NCI-H748 (cell line): ENCODE measurements at regions not wholly inside any gene's neighbourhood (a gene's known extent, or its start where the extent isn't known, plus 50 kb on each side); places are given as distances from the start of the nearest gene placed in this dataset.

ENCODE experiments used
- DNase-seq: peaks from one replicate; lab custom pipeline; 2025; ENCODE audit not compliant: unreplicated experiment; lab: John Stamatoyannopoulos, UW

DNA sequence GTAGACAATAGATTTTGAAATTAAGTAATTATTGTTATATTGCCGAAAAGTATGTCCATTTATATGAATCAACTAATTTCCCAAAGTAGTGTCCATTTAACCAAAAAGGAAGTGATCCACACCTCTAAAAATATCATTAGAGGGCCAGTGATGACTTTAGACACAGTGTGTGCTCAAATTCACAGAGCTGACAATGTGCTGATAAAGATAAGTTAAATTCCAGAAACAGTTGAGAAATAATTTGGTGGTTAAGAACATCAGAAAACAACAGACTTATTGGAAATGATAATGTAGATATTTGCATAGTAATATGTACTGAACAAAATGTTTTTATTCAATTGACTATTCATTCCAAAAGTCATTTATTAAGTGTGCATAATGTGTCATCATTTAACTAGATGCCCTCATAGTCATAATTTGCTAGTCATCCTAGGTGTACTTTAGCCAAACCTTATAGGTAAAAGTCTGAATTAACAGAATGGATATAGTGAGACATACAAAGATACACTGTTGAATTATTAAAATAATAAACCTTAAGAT lies 230.2 kb upstream of the ADAMTS9 start:
- no peak for DNase-seq

DNA sequence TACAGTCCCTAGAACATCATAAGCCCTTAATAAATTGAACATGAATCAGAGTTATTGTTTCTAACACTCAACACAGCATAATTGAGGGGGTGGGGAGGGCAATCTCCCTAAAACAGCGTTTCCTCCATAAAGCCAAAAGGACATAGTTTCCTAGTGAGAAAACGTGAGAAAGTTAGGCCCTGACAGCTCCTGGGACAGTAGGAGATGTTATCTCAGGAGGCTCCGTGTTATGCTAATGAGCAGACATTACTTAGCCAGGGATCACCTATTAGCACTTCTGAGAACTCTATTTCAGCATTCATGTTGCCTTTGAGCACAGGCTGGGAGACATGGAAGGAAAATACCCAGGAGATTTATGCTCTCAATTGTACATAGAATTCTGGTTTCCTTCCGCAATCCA lies 229.1 kb upstream of the ADAMTS9 start:
- no peak for DNase-seq

DNA sequence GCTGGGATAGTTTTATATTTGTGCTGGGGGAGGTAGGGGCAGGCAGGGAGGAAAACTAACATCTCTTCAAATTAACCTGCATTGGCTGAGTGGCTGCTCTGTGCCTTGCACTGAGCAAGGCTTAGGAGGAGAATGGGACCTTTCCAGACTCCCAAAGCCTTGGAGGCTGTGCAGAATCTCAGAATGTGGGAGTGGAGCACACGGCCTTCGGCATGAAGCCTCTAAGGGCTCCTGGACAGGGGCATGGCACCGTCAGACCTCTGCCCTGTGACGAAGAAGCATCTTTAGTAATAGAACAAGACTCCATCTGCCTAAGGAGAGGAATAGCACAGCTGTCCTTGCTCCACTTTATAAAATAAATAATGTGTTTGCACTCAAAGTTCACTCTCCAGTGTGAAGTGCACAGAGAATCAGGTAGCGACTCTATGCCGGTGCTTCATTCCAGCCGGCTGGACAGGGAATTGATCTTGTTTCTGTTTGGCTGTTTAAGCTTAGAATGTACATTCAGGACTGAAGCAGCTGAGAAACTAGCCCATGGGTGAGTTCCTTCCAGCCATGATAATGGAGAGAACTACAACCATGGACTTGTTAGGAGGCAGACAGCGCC lies 228.5 kb upstream of the ADAMTS9 start:
- no peak for DNase-seq

DNA sequence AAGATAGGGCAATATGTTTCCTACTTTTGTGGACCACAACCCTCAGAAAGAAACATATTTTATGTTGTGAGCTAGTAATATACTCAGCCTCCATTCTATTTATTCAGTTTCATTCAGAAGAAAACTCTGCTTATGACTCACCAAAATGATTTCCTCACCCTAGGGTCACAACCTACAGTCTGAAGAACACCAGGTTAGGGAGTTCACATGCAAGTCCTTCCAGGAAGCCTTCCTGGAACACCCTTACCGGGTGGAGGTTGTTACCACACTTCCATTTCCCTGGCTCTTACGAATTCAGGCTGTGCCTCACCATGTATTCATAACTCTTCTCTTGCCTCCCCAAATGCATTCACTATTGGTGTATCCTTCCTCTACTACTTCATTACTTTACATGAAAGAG lies 228.0 kb upstream of the ADAMTS9 start:
- no peak for DNase-seq

DNA sequence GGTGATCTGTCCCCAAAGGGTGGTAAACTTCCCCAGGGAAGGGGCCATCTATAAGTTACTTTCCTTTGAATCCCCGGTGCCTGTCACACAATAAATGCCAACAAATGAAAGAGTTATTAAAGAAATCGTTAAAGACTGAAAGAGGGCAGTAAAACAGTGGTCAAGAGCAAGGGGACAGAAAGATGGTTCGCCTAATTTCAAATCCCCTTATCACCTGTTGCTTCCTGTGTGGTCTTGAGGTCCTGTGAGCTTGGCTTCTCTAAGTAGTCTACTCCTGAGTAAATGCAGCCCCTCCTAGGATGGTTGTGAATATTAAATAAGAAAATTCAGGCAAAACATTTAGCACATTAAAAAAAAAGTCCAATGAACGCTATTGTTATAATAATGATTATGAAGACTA lies 225.7 kb upstream of the ADAMTS9 start:
- no peak for DNase-seq

DNA sequence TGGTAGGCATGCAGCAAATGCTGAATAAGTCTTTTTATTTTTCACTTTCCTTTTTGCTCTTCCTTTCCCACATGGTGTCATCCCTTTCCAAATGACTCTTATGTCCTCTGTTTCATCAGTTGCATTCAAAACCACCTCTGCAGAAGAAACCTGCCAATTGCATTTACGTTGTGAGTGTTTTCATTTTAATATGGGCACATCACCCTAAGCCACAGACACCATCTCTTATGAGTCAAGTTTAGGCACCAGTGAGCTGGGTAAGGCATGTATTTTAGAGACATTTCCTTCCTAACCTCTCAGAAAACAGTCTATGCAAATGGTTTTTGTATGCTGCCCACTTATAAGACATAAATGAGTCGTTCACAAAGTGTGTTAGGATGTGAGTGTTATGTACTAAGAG lies 223.3 kb upstream of the ADAMTS9 start:
- no peak for DNase-seq

DNA sequence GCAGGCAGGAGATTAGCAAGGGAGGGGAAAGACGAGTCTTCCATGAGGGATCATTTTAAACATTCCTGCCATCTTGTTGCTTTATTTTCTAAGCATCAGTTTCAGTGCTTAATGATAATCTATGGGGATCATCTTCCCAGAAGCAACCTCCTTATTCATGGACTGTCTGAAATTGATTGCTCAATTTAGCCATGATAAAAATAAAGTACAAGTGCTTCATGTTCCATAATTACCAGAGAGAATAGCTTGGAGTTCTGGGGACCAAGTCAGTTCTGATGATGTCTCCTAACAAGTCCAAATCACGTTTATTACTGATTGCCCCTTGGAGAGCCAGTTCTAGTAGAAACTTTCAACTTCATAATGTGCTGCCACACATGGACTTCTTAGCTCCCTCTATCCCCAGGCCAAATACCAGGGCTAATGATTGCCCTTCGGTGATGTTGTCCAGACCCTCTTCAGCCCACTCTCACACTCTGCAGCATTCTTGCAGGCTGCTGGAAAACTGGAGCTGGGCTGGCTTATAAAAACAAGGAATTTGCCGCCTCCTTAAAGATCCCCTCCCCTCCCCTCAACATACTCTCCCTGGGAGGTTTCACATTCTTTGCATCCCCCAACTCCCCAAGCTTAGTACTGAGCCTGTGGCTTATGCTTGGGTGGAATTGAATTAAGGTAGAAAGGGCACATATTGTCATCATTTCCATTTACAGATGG lies 222.1 kb upstream of the ADAMTS9 start:
- no peak for DNase-seq

DNA sequence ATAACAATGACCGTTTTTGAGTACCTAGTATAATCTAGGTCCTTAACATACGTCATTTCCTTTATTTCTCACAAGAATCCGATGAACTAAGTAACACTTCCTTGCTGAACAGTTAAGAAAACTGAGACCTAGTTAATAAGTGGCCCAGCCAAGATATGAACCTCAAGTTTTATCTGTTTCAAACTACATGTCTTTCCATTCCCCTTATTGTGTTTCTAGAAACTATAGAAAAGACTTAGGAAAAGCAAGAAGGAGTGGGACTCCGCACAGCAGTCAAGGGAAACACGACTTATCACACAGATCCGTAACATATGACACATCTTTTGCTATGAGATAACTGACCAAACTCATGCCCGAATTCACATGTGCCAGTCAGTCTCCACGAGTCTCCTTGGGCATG lies 221.2 kb upstream of the ADAMTS9 start:
- DNase-seq = no peak

DNA sequence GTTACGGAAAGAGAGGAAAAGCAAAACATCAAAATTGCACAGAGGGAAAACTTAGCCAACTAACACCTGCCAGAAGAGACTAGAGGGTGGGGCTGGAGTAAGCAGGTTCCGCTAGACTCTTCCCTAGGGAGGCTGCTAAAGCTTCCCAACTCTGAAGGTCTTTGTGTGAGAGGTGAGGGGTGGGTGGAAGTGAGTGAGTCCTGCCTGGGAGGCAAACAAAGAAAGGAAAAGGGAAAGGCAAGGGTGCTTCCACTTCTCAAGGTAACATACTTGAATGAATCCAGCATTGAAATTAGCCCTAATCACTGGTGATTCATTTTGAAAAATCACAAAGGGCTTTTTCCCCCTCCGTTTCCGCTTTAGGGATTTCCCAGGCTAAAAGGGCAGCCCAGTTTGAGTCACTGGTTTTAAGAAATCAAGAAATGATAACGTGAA lies 220.5 kb upstream of the ADAMTS9 start:
- DNase-seq = peak; percentile 27

DNA sequence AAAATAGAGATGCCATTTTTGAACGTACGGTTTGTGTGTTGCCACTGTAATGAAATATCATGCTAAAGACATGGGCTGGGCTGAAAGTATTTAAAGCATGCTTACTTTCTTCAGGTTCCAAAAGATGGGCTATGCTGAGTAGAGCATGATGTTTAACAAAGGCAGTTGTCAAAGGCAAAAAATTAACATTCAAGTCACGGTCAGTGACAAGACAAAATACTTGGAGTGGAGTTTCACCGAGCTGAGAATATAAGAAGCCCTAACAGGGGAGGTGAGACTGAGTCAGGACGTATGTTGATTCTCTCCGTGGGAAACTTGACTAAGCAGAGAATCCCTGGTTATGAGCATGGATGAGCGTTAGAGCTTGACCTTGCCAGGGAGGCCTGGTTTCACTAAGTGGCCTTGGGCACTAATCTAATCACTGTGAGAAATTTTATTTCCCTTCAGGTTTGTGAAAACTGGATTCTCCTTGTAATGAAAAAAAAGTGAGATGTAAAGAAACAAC lies 218.2 kb upstream of the ADAMTS9 start:
- no peak for DNase-seq

DNA sequence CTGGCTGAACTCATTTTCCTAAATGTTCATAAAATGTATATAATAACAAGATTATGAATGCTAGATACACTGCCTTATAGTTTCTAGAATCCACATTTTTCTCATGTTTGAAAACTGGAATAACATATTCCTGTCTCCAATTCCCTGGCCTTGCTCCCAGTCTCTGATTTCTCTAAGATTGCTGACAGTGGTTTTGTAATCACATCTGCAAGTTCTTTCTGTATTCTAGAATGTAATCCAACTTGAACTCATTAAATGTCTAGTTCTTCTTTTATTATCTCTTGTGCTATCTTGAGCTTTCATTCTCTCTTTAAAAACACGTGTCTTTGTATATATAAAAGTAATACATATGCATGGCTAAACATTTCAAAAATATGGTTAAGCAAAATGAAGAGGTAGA lies 215.2 kb upstream of the ADAMTS9 start:
- no peak for DNase-seq

DNA sequence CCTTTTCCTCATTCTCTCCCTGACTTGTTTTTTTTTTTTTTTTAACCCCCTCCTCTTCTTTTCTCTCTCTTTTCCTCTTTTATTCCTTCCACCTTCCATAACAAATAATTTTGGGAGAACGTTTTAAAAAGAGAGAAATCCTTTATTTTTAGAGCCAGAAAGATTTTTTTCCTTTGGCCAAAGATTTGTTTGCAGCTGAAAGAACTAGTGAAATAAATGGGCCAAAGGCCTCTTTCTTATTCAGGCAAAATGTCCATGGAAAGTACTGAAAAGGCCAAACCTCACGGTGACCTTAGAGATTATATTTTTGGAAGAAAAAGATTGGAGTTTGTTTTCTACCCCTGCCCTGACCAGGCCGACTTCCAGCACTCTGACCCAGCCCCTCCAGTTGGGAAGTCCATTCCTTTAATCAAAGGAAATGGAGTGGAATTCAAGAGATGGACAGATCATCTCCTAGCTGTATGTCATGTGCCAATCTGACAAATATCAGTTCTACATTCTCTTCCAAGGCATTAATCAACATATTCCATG lies 214.3 kb upstream of the ADAMTS9 start:
- DNase-seq = no peak

DNA sequence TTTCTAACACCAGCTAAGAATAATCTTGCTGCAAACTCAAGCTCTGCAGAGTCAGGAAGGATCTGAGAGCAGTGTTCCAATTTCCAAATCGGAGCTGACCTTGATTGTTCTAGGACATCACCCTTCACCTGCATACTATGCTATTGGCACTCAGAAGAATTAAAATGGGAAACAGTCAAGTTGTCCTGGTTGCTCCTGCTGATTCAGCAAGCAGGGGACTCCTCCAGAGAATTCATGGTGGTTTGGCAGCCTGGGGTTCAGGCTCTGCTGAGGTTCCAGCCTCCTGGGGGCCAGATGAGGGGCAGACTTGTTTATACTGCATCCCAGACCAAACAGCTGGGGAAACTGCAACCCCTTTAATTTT lies 213.7 kb upstream of the ADAMTS9 start:
- no peak for DNase-seq

DNA sequence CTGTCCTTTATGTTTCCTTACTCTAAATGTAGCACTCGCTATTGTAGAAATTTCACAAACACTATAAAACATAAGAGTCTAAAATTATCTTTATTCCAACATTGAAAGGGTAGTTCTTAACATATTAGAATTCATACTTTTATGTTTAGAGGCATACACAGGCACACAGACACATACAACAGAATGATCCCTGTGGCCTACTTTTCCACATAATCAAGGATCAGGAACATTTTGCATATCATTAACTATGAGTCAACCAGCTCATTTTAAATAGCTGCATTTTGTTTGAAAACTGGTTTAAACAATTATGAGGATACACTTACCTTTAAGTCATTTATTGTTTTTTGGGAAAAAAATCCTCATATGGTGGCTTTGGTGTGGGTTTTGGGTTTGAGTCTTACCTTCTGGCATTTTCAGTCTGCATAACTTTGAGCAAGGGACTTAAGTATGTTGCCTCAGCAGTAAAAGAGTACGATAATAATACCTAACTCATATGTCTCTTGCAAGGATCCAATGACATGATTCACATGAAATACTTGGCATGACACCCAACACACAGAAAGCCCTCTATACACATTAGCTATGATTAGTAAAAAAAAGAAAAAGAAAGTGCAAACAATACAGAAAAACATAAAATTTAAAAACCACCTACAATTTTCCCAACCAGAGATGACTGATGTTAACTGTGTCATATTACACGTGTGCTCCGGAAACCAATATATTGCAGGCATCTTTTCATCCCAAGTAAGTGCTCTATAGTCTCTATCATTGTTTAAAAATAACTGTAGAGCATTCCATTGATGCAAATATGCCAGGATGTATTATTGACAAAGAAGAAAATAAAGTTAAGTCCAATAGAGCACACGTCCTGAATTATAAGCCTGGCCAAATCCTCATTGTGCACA lies 213.1 kb upstream of the ADAMTS9 start:
- no peak for DNase-seq

DNA sequence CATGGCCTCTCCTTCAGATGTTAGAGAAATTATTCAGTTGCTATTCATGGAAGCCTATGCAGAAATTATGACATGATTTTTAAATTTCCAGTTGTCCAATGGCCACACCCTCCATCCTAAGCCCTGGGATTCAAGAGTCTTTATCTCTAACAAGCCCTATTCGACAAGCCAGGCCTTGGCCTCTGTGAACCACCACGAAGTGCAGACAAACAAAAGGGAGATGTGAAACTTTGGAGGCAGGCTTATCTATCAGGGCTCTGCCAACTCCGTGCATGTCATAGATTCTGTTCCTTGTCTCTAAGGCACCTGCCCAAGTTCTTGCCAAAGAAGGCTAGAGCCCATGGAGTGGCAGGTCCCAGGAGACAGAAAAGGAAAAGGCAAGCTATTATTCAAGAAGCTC lies 212.4 kb upstream of the ADAMTS9 start:
- DNase-seq = no peak

DNA sequence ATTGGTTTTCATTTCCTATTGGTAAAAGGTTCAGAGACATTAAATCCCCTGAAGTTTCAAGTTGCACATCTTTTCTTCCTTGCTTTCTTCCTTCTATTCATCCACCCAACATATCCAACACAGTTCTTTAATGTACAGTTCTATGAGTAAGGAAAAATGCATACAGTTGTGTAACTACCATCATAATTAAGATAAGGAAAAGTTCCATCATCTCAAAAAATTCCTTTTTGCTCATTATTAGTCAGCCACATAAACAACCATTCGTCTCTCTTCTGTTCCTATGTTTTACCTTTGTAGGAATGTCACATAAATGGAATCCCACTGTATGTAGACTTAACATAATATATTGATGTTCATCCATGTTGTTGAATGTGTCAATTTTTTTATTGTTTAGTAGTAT lies 211.1 kb upstream of the ADAMTS9 start:
- no peak for DNase-seq

DNA sequence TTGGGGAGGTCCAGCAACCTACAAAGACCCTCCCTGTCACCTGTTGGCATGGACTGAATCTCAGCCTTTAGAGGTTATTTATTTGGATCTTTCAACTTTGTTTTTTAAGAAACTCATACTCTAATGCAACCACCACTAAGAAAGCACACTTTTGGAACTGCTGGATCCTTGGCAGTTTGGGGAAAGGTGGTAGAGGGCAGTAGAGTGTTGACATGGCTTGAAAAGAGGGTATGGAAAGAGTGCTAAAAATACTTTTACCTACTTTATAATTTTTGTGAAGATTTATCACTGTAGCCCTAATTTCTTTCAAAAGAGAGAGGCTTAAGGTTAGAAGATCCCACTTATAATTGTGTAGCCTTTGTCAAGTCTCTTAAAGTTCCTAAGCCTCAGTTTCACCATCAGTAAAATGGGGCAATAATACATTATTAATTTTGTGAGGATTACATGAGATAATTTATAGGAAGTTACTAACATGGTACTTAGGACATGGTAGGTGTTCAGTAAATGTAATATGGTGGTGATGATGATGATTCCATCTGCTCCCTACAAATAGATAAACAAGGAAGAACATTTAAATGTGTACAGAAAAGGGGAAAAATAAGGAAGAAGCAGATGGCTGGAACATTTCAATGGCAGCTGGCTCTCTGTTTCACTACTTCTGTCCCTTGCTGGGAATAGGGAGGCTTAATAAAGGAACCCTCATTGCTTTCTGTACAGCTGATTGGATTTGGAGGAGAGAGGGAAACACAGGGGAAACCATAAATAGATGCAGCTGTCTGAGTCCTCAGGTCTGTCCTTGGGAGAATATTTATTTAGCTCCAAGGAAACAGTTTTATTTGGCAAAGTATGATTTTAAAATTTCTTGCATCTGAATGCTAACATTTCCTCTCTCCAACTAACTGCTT lies 208.4 kb upstream of the ADAMTS9 start:
- no peak for DNase-seq

DNA sequence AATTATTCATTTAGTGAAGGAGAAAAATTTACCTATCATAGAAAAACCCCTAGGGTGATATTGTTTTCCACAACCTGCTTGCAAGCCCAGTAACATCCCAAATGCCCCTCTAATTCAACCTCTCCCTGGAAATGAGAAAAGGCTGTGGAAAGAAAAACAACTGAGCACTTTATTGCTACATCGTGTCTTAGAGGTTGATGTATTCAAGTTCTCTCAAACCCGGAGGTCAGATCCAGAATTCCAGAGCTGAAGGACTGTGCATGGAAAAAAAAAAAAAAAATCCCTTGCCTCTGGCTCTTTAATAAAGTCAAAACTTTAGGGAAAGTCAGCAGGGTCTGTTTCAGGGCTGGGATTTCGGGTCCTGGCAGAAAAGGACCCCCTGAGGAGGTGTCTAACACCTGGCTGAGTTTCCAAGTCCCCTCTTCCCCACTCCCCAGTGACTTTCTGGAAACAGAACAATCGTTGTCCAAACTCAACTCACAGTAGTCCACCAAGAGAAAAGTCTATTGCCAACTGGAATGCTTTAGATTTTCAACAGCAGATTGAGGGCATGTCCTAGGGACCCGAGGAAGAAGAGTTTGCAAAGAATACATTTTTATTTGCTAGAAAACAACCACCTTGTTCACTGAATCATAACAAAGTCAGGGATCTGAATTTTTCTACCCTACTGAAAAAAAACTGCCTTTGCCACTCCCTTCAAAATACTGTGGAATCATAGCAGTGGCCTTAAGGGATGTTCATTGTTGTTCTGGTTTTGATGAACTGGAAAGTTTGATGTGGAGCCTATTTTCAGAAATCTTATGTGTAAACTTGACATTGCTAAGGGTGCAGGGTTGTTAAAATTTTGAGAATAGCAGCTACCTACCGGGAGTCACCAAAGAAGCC lies 207.5 kb upstream of the ADAMTS9 start:
- DNase-seq = no peak

DNA sequence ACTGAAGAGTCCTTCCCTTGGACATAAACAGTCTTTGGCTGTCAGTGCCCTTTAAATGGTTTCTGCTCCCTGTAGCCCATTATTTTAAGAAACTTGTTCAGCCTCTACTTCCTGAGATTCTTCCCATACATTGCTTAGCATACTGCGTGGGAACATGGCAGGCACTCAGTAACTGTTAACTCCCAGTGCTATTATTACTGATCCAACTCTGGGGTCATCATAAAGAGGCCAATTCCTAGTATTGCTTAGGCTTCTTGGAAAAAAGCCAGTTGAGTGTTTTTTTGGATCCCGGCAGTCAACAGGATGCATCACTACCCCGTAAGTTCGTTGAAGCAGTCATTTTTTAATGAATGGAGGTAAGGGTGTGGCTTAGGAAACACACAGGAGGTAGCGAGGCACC lies 206.2 kb upstream of the ADAMTS9 start:
- DNase-seq = no peak
